Suppressor macrophage treated with lipopolysaccharide for 1 hour (primary cell): ENCODE measurements at regions not wholly inside any gene's neighbourhood (a gene's known extent, or its start where the extent isn't known, plus 50 kb on each side); places are given as distances from the start of the nearest gene placed in this dataset.

ENCODE experiments used
- DNase-seq, 3 donors: peaks; one replicate each; pipeline ENCODE4 v3.0.0-alpha.2; 2020 to 2022

DNA sequence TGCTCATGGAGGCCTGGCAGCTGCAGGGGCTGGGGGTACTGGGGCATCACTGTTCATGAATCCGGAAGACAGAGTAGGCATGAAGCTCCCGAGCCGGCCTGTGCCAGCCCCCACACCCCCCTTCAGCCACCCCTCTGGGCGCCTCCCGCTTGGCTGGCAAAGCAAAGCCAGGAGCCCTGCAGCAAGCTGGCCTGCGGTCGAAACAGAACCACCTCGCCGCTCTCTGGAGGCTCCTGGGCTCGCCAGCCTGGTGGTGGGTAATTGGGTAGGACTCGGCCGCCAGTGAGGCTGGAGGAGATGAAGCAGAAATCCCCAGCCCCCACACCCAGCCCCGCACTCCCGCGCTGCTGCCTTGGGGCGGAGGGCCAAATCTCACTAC is 70.9 kb upstream of the GPC1 start:
- DNase-seq, result no peak

DNA sequence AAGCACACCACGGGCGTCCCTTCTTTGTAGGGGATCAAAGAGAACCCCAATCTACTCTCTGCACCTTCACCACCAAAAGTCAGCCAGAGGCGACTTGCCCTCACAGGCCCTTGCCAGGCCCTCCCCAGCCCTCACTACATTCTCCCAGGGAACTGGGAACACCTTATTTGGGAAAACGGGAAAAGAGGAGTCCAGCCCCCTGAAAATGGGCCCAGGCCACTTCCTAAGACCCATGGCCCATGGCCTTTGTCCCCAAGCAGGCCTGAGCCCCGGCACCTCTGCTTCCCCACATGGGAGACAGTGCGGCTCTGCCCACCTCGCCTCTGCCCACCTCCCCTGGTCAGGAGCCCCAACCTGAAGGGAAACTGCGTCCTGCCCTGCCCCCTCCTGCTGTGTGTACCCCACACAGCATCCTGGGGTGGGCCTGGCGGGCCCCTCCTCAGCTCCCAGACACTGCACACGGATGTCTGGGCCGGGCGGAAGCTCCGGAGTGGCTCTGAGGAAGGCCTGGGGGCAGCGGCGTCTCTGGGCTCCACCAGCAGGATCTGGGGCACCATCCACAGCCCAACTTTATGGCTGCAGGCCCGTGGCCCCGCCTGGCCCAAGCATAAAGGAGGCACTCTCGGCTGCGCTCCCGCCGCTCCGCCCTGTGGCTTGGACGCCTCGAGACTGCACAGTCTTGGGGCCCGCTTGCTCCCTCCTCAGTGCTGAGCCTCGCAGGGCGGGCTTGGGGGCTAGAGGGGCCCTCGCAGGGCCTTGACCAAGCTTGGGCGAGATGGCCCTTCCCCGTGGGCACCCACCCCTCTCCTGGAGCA is 70.3 kb upstream of the GPC1 start:
- DNase-seq, result no peak

DNA sequence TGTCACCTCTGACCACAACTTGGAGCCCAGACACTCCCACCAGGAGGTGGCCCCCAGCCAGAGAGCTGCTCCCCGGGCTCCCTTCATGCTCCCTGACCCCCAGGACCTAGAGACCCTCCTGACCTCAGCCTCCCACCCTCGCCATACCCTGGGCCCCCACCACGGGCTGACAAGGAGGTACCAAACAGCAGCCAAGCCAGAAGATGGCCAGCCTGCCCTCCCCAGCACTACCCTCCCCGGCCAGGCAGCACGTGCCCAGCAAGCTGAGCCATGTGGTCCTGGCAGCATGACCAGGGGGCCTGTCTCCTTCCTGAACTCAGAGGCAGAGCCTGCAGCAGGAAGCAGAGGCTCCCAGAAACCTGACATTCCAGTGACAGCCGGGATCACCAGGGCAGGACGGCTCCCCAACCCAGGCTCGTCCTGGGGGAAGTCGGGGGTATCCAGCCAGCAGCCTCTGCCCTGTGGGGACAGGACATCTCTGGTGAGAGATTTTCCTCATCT is 69.4 kb upstream of the GPC1 start:
- DNase-seq, result no peak

DNA sequence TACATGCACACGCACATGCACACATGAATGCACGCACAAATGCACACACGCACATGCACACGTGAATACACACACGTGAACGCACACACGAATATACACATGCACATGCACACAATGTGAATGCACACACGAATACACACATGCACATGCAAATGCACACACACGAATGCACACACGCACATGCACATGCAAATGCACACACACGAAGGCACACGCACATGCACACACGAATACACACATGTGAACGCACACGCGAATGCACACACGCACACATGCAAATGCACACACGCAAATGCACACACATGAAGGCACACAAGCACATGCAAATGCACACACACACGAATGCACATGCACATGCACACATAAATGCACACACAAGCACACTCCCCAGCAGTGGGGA is 68.6 kb upstream of the GPC1 start:
- no peak for DNase-seq

DNA sequence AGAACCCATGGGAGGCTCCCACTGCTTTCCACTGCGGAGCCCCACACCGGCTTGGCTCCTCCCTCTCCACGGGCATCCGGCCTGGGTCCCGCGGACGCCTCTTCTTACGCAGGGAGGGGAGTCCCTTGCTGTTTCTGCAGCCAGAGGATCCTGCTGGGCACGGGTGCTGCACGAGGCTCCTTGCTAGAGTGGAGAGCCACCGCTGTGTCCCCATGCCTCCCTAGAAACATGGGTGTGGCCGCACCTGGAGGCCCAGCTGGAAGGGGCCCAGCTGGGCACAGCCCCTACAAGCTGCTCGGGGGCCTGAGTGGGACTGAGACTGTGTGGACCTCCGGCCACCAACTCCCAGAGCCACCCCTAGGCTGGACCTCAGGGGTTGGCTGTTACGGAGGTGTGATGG is 67.7 kb upstream of the GPC1 start:
- no peak for DNase-seq

DNA sequence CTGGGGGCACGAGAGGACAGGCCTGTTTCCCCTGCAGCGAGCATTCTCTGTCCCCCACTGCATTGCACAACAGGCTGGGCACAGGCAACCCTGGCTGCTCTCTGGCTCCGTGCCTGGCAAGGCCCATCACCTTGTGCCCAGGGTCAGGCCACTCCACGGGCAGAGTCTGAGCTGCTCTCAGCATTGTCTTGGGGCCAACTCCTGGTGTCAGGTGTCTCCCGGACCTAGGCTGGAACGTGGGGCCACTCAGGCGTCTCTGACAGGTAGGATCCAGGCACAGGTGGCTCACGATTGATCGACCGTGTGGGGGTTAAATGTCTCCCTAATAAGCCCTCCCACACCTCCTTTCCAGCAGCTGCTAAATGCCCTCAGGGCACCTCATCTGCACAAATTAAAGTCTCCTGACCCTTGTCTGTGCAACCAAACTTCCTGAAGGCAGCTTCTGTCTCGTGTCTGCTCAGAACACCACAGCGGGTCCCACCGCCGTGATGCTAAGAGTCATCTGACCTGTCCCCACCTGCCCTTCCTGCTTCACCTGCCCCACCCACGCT is 66.6 kb upstream of the GPC1 start:
- no peak for DNase-seq

DNA sequence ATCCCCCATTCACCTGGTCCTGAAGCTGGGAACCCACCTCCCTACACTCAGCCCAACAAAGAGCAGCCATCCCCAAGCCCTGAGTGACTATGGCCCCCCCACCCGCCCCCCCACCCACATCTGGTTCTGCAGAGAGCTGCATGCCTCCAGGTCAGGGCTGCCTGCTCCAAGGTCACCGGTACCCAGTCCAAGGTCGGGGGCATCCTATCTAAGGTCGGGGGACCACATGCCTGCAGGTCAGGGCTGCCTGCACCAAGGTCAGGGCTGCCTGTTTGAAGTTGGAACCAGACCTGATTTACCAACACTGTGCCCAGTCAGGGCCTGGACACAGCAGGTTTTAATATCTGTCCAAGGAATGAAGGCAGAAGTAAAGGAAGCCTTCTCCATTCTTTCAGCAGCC is 66.1 kb upstream of the GPC1 start:
- DNase-seq, result no peak

DNA sequence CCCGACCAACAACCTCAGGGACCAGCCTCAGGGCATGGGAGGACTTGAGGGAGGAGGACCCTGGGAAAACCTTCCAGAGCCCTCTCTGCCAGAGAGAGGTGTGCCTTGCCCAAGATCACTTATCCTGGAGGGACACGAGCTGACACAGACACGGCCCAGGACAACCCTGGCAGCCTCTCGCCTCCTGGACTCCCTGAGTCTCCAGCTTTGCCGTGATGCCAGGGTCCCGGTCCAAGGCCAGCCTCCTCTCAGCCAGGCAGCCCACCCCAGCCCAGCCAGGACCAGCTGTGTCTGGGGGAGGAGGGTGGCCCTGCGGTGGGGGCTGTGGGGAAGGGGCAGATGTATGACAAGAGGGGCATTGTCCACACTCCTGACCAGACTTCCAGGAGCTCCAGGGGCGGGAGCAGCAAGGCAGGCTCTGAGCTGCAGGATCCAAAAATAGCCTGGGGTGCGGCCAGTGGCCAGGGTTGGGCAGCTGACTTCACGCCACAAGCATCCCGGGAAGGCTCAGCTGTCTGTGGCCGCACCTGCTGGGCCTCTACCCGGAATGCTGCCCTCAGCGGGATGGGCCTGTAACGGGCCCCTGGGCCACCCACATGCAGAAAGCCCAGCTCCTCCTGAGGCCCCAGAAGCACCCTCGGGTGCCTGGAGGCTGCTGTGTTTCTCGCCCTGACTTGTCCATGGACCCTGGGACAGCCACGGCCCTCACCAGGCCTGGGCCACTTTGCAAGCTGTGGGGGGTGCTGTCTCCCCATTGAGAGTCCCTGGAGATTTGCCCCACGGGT is 65.5 kb upstream of the GPC1 start:
- DNase-seq, result no peak

DNA sequence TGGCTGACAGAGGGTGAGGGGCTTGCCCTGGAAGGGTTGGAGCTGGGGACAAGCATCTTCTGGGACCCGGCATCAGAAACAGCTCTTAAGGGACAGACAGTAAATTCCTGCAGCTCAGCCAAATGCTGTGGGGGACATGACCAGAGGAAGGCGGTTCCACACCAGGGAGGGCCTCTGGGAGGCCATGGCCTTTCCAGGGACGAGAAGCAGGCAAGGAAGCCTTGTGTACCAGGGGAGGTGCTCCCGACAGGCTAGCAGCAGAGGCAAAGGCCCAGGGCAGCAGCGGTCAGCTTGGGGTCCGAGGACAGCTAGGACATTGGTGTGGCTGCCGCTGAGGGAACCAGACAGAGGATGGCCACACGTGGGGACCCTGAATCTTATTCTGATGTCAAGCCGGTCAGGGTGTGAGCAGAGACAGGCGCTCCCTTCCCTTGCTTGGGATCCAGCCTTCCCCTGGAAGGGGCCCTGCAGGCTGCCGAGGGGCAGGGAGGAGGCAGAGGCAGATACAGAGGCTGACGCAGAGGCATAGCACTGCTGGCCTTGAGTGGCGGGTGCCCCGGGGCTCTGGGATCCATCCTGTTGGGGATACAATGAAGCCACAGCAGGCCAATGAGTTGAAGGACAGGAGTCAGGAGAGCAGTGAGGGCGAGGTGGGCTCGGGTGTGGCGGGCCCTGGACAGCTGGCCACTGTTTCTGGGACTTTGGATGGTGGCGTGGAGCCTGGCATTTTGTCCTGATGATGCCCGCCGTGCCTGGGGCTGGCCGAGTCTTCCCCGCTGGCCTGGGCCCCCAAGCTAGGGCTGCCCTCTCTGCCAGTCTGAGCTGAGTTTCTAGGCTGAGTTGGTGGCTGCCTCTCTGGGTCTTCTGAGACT is 64.1 kb upstream of the GPC1 start:
- DNase-seq, result no peak

DNA sequence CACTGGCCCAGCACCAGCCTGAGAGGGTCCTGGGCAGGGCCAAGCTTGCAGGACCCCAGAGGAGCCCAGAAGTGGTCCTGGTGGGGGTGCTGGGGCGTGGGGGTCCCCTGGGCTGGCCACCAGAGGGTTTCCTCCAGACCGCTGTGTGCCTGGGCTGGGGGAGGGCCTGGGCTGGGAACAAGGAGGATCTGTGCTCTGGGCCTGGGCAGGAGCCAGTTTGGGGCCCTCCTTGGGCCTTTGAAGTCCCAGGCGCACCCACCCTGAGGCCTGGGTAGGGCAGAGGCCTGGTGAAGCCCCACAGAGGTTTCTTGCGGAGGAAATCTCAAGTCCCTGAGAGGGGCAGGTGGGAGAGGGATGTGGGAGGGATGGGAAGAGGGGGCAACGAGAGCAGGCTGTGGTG is 63.4 kb upstream of the GPC1 start:
- no peak for DNase-seq

DNA sequence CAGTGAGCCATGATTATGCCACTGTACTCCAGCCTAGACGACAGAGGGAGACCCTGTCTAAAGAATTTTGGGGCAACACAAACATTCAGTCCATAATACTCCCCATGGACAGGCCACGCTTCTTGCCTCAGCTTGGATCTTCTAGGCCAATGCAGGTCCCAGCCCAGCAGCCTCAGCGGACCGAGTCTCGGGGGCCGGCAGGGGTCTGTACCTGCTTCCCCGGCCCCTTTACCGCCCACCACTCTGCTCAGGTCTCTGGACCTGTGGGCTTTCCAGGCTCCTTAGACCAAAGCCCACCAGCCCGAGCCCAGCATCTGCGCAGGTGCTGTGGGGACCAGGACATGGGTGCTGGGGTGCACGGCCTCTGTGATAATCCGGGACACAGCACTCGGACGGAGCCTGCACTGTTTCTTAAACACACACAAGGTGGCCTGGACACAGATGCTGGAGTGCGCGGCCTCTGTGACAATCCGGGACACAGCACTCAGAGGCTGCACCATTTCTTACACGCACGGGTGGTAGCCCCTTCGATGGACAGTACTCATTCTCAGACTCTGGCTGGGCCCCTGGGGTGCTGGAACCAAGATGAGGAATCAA is 62.1 kb upstream of the GPC1 start:
- DNase-seq, result no peak

DNA sequence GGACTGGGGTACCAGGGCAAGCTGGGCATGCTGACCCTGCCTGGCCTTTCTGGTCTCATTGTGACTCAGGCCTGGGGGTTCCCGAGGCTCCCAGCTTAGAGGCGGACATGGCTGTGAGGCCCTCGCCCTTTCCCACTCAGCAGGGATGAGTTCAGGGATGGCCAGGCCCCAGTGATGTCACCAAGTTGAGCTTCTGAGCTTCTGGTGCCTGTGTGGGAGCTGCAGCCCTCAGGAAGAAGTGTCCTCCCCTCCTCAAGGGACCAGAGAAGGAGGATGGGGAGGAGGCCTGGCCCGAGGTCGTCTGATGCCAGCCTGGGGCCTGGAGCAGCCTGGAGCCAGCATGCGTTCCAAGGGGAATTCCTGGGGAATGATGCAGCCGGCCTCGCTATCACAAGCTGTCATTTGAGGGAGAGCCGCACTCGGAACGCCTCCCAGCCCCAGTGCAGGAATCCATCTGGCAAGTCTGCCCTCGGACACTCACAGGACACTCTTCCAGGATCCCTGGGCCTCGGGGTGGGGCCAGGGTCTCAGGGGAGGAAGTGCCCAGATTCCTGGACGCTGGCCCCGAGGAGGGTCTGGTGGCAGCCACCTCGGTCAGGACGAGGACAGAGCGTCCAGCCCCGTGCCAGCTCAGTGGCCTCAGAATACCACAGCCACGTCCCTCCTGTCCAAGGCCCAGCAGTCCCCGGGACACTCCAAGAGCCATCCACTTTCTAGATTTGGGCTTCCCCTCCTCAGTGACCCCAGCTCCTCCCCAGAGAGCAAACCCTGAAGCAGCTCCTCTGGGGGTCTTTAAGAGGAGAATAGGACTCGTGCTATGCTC is 61.2 kb upstream of the GPC1 start:
- peak; percentile 5 to 25 (median 22) for DNase-seq

DNA sequence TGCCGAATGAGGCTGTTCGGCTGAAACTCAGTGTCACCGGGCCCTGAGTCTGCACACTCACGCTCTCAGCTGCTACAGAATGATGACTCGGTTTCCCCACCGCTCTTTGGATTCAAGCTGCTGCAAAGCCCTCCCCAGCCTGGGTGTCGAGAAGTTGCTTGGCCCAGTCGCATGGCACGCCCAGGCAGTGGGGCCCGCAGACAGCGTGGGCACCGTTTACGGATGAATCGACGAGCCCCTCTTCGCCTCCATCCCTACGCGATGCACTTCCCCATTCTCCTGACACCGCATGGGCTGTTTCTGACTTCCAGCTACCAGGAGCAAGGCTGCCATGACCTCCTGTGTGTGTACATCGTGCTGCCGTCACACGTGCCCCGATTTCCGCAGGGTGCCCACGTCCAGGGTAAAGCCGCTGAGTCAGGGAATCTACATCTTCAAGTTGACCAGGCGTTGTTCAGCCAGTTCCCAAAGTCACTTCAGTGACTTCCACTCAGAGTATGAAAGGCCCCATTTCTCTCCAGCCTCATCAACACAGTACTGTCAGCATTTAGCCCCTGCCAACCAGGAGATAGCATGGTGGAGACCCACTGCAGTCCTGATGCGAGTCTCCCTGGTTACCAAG is 60.3 kb upstream of the GPC1 start:
- no peak for DNase-seq

DNA sequence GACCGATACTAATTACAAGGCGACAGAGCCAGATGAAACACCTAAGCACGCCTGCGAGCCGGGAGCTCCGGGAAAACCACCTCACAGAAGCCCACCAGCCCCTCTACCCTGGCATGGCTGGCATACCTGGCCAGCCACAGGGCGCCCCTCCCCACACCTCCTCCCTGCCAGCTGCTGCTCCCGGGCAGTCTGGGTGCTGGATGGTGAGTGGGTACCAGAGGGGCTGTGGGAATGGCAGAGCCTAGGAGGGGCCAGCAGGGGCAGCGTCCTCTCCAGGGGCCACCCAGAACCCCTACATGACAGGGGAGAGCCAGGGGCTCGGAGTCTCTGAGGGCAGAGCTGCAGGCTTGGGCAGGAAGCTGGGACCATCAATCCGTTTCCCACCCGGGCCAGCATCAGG is 58.7 kb upstream of the GPC1 start:
- no peak for DNase-seq

DNA sequence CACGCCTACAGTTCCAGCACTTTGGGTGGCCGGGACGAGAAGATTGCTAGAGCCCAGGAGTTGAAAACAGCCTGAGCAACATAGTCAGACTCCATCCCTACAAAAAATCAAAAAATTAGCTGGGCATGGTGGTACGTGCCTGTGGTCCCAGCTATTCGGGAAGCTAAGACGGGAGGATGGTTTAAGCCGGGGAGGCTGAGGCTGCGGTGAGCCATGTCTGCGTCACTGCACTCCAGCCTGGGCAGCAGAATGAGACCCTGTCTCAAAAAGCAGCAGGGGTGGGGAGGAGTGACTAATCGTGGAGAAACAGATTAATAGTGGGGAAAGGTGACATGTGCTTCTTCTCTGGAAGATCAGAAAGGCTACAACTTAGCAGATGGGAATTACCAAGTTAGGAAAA is 58.1 kb upstream of the GPC1 start:
- no peak for DNase-seq

DNA sequence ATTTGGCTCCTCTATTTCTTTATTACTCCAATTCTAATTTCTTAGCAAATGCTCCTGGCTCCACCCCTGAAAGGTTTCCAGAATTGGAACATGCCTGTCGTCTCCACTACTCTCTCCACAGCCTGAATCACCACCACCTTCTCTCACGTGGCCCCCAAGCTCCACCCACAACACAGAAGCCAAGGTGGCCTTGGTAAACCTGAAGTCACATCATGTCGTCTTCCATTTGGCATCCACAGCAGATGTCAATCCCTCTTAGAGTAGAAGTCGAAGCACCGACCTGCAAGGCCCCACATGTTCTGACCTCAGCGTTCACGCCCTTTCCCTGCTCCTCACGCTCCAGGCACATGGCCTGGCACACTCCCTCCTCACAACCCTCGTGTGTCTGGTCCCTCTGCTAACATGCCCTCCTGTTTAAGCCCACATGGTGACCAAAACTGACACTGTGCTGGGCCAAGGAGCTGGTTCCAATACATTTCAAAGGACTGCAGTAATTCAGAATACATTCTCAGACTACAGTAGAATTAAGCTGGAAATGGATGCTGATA is 56.3 kb upstream of the GPC1 start:
- DNase-seq, result no peak

DNA sequence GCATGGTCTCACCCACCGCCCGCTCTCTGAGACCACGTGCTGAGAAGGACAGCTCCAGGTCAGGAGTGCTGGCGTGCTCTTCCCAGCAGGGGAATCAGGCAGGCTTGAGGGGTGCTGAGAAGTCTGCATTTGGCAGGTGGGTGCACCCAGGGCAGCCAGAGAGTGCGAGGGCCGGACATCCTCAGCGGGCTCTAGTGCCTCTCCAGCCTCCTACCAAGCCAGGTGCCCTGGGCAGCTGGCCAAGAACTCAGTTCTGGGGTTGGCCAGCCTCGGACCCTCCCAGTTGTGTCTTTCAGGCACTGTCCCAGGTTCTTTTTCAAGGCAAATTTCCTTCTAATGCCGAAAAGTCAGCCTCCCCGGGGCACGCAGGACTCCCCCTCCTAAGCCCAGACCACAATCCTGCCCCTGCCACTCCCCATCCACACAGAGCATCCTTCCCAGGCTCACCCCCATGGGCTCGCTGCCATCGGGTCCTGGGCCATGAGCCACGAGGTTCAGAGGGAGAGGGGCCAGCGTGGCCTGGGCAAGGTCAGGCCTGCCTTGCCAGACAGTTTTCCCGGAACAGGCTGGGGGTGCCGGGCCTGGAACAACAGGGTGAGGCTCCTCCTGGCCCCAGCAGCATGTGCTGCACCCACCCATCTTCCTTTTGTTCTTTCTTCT is 52.2 kb upstream of the GPC1 start:
- no peak for DNase-seq

DNA sequence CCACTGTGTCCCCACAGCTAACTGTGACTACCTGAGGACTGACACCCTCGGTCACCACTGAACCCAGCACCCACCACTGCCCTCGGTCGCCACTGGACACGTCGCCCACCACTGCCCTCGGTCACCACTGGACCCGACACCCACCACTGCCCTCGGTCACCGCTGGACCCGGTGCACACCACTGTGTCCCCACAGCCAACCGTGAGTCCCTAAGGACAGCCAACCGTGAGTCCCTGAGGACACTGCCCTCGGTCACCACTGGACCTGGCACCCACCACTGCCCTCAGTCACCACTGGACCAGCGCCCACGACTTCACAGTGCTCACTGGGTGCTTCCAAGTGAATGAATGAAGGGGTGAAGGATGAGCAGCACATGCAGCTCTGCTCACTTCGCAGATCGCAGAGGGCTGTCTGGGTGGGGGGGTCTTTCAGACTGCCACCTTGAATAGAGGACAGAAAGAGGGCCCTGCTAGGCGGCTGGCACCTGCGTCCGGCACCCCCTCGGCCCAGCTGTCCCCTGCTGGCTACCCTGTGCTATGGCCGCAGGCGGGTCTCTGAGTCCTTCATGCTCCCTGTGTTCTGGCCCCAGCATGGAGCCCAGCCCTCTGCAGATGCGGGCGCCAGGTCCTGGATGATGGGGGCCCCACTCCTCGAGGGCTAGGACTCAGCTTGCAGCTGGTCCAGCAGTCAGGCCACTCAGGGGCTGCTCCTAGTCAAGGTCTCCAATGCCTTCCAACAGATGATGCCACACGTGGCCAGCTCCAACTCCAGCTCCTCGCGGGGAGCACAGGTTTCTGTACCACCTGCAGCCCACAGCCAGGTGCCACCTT is 51.4 kb upstream of the GPC1 start:
- DNase-seq, result no peak

DNA sequence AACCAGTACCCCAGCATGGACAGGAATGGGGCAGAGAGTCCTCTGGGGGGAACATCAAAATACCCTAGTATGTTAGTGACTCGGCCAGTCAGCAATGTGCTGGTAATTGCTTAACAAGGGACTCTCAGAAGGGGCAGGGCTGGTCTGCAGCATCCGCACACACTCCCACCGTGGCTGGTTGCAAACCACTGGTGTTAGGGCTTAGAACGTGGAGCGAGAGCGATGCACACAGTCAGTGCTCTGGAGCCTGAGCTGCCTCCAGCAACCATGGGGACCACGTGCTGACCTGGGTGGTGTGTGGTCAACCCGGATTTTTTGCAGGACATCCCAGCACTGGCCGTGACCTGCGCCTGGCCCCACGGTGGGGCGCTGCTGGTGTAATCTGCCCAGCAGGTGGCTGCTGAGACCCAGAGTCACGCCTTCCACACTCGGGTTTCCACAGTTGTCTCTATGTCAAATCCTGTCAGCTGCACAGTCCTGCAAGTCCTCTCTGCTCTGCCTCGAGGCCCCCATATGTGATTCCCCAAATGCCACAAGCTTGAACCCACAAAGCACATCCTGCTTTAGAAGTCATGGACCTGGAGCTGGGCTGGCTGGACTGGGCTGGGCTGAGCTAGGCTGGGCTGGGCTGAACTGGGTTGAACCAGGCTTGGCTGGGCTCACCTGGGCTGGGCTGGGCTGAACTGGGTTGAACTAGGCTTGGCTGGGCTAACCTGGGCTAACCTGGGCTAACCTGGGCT is 50.6 kb upstream of the GPC1 start:
- no peak for DNase-seq
